ENCODE measurements at regions not wholly inside any gene's neighbourhood (a gene's known extent, or its start where the extent isn't known, plus 50 kb on each side); places are given as distances from the start of the nearest gene placed in this dataset.
"Not testable (repeated sequence)": the region's sequence is repeated elsewhere in the genome, so short reads cannot be mapped to it uniquely, and the experiment has no call there.

DNA sequence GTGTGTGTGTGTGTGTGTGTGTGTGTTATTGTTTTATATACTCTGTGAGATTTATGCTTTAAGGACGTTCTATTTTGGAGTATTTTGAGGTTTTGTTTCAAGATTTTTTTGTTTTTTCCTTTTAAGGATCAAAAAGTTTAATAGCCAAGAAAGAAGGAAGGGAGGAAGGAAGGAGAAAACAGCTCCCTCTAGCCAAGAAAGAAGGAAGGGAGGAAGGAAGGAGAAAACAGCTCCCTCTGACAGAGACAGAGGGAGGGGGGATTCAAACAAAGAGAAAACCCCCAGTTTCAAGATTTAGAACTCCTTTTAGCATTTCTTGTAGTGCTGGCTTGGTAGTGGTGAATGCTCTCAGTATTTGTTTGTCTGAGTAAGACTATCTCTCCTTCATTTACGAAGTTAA lies 731.8 kb downstream of the ANKRD7 start:
- not testable (repeated sequence) for DNase-seq

DNA sequence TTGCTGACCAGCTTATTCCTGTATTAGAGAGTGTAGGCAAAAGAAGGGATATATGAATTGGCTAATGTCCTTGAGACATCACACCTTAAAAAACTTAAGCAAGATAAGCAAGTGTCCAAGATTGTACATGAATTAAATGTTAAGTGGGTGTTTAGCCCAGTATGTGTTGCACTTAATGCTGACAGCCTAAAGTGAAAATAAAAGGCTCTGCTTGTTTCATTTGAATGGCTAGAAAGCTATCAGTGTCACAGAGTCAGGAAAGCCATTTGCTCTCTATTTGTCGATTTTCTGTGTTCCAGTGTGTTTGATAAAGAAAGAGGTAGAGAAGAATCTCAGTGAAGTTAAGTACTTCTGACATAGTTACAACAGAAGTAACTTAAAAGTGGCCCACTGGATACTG lies 744.9 kb downstream of the ANKRD7 start:
- DNase-seq: no peak

DNA sequence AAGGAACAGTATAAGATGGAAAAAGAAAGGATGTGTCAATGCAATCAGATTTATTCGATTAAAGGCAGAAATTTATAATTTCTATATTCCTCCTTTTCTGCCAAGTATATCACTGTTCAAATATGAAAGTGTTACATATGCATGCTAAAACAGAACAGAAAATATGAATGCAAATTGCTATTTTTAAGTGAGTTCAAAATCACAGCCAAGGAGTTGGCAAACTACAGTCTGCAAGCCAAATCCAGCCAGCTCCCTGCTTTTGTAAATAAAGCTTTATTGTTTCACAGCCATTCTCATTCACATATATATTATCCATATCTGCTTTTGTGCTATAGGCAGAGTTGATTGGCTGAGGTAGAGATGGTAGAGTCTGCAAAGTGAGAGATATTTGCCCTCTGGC lies 747.2 kb downstream of the ANKRD7 start:
- no peak for DNase-seq

DNA sequence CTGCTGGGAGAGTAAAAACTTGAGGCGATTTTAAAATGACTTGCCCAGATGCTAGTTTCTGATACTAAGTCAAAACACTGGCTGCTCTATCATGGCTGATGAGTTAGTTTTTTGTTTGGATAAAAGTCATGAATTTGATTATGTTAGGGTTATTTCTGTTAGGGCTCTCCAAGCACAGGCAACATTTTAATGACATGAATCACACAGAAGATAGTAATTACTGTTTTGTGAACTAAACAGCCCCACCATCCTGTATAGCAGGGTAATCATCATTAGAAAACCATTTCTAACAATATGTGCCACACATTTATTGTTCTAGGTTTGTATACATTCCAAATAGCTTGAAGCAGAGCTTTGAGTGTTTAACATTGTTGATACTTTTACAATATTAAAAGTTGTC lies 750.3 kb downstream of the ANKRD7 start:
- DNase-seq: no peak

DNA sequence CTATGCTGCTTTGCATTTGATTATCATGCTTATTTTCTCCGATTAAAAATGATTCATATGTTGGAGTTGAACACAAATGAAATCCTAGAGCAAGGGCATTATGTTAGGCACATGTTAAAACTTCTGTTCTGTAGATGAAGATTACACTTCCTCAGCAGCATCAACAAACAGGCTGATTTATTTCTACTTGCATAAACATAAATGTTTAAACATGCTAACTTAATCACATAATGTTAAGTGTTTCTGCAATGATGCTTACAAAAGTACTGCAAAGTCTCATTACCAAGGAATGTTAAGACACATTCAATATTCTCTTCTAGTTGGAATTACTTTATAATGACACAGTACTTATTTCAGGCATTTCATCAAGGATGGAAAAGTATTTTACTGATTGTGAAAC lies 770.8 kb downstream of the ANKRD7 start:
- no peak for DNase-seq

DNA sequence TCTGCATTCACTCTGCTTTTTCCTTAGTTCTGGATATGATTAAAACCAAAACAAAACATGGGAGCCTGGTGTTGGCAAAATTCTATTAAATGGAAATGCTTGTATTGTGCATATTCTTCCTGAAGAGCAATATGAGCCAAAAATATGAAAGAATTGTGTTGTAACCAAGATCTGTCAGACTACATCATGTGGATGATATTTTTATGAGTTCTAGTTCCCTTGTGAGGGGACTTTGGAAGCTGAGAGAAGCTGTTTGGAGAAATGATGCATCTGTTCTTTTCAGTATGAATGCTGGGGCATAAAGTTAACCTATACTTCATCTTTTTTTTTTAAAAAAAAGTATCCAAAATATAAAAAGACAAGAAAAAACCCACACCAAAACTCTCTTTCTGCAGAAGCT lies 782.7 kb downstream of the ANKRD7 start:
- peak; percentile 11 for DNase-seq

DNA sequence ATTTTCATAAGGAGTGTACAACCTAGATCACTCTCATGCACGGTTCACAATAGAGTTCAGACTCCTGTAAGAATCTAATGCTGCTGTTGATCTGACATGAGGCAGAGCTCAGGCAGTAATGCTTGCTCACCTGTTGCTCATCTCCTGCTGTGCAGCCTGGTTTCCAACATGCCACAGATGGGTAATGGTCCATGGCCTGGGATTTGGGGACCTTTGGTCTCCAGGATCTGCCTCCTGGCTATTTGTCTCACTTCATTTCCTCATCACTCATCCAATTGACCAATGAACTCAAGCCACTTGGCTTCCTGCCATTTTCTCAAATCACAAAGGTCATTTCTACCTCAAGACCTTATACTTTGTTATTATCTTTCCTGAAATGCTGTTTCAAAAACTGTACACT lies 786.1 kb downstream of the ANKRD7 start:
- DNase-seq: no peak

DNA sequence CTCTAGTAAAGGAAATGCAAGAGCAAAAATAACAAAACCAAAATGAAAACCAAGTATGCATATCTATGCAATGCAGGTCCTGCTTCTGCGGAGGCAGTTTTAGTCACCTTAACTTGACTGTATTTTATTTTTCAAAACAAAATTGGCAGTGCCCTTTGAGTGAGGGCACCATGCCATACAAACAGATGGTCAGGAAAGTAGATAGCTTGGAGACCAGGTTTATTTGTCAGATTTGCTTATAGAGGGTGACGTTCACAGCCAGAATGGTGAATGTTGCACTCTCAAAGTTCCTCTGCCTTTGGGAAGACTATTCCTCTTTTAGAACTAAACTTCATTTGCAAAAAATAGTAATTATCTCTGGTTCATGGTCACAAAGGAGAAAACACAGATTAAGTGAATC lies 801.9 kb downstream of the ANKRD7 start:
- DNase-seq: no peak

DNA sequence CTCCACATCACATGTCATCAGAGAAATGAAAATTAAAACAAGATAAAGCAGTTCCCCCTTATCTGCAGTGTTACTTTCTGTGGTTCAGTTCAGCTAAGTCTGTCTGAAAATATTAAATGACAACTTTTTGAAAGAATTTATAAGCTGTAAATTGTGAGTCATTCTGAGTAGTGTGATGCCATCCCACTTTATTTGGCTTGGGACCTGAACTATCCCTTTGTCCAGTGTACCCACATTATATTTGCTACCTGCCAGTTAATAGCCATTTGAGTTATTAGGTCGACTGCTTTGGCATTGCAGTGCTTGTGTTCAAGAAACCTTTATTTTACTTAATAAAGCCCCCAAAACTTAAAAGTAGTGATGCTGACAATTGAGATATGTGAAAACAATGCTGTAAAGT lies 804.2 kb downstream of the ANKRD7 start:
- no peak for DNase-seq

DNA sequence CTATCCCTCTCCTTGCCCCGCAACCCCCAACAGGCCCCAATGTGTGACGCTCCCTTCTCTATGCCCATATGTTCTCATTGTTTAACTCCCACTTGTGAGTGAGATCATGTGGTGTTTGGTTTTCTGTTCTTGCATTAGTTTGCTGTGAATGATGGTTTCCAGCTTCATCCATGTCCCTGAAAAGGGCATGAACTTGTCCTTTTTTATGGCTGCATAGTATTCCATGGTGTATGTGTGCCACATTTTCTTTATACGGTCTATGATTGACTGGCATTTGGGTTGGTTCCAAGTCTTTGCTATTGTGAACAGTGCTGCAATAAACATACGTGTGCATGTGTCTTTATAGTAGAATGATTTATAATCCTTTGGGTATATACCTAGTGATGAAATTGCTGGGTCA lies 807.6 kb downstream of the ANKRD7 start:
- DNase-seq: not testable (repeated sequence)

DNA sequence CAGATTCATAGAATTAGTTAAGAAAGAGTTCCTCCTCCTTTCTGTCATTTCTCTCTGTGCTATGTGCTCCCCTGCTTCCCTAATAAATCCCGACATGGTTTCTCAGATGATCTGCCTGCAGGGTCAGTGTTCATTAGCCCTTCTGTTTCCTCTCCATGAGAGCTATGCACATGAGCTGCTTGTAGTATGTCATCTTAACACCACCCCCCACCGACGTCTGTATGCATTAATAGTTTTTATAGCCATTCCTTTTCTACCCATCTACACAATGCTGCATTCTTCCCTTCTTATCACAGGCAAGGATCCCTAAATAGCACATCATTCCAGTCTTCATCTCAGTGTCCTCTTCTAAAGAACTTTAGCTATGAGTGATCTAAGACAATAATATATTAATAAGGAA lies 809.1 kb downstream of the ANKRD7 start:
- no peak for DNase-seq

DNA sequence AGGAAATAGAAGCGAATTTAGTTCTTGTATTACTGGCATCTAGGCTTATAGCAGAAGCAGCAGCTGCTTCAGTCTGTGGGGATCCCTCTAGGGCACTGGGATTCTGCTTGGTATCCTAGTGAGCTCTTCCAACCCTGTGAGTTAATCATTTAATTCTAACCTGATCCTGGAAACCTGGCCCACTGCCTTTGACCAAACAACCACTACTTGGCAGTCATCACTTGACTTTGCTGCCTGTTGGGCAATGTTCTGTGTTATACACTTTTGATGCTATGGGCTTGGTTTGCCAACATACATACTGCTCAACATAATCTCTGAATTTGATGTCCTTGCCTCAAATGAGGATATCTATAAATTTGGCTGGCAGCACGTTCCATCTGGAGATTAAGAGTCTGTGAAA lies 813.4 kb downstream of the ANKRD7 start:
- DNase-seq: no peak

DNA sequence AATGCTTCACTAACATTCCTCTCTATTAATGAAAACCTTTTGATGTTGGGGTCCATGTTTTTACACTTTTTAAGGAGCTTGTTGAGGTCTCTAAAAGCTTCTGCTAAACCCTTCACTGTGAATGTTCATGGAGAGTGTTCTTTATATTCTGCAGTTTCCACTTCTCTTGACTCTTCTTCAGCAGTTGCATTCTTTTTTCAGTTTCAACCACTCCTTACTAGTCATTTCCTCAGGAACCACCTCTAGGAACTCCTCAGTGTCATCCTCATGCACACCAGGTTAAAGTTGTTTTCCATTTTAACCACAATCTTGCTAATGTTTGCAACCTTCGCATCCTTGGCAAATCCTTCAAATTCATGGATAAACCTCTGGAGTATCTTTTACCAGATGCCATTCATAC lies 821.6 kb downstream of the ANKRD7 start:
- no peak for DNase-seq

DNA sequence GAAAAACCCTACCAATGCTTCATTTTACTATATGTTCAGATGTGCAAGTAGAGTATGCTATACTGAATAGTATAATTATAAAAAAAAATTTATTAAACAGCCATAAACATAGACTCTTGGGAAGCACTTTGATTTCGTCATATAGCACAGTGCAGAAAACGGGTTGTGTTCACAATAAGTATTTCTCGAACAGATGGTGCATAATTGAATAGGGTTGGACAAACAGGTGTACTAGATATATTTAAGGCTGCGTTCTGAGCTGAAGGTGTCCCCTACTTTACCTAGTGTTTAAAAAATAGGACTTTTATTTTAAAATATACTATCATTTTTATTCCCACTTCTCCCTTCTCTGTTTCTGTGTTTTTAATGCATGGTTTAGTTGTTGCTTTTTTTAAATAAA lies 841.5 kb downstream of the ANKRD7 start:
- DNase-seq: no peak

DNA sequence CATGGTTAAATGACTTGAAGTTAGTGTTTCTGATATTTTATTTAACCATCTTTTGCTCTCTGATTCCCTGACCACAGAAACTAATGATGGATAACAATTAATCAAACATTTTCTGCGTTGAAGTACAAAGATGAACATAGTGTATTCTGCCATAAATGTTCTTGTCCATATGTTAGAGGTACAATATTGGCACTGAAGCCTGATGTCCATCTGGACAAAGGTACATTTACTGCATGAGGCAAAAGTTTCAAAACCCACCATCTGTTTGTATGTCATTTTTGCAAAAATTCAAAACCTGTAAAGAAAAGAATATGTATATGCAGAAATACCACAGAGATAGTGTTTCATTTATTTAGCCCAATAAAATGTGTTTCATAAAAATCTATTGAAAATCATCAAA lies 861.5 kb downstream of the ANKRD7 start:
- DNase-seq: no peak

DNA sequence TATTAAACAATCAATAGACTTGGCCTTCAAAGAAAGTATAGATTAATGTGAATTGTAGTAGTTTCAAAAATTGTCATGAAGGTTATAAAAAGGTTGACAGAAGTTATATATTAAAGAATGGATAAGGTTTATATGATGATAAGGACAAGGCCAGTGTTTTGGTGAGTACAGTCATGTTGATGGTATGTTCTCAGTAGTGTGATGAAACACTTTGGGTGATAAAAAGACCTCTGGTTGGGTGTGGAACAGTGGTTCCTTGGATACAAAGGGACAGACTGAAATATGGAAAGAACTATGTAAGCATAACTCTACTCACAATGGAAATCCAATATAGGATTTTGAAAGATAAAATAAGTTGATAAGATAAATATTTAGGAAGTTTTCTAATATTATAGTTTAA lies 866.3 kb downstream of the ANKRD7 start:
- DNase-seq: no peak

DNA sequence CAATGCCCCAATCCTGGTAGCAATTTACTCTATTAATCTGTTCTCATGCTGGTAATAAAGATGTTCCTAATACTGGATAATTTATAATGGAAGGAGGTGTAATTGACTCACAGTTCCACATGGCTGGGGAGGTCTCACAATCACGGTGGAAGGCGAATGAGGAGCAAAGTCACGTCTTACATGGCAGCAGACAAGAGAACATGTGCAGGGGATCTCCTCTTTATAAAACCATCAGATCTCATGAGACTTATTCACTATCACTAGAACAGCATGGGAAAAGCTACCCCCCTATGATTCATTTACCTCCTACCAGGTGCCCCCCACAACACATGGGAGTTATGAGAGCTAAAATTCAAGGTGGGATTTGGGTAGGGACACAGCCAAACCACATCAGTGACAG lies 872.2 kb downstream of the ANKRD7 start:
- DNase-seq: no peak

DNA sequence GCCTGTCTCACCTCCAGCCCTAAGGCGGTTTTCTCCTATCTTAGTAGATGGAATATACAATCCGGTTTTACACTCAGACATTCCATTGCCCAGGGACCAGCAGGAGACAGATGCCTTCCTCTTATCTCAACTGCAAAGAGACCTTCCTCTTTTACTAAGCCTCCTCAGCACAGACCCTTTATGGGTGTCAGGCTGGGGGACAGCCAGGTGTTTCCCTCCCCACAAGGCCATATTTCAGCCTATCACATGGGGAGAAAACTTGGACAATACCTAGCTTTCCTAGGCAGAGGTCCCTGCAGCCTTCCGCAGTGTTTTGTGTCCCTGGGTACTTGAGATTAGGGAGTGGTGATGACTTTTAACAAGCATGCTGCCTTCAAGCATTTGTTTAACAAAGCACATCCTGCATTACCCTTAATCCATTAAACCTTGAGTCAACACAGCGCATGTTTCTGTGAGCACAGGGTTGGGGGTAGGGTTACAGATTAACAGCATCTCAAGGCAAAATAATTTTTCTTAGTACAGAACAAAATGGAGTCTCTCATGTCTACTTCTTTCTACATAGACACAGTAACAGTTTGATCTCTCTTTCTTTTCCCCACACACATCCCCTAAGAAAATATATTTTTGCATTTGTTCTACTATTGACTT lies 876.2 kb downstream of the ANKRD7 start:
- DNase-seq: not testable (repeated sequence)

DNA sequence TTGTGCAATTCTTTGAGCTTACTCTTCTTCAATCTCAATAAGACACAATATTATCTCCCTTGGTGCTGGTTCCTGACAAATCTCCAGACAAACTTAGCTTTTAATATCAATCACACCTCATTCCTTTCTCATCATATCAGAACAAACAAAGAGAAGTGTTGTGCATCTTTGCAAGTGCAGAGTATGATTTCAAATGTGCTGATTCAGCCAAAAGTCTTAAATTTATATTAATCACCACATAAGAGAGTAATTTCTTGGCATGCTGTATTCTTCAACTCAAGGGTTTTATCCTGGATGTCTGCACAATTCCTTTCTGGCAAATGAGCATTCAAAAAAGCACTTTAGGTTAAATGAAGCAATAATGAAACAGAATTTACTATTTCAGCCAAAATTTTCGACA lies 877.8 kb downstream of the ANKRD7 start:
- DNase-seq: no peak

DNA sequence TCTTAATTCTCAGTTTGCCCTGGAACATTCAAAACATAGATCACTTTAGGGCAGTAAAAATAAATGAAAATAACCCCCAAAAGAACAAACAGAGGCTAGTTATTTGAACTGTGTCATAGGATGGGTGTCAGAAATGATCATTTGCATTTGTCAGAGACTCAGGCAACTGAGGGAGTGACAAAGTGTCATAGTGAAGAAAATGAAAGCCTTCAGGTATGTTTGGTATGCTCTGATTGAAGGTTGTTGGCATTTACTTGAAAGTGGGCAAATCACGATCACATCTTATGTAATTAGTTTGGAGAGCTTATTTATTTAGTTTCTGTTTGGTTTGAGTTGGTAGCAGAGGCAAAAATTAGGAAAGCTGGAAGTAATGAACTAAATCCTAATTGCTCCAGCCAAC lies 880.9 kb downstream of the ANKRD7 start:
- no peak for DNase-seq

DNA sequence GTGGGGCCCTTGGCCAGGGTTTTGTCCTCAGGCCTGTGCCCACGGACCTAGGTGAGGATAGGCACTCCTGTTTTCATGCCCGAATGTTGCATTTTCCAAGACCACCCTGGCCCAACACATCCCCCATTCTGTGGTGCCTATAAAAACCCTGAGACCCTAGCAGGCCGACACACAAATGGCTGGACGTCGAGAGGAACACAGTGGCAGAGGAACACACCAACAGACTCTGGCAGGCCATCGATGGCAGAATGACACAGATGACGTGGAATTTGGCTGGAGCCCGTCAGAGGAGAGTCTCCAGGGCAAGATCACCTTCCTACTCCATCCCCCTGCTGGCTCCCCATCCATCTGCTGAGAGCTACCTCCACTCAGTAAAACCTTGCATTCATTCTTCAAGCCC lies 898.8 kb downstream of the ANKRD7 start:
- no peak for DNase-seq

DNA sequence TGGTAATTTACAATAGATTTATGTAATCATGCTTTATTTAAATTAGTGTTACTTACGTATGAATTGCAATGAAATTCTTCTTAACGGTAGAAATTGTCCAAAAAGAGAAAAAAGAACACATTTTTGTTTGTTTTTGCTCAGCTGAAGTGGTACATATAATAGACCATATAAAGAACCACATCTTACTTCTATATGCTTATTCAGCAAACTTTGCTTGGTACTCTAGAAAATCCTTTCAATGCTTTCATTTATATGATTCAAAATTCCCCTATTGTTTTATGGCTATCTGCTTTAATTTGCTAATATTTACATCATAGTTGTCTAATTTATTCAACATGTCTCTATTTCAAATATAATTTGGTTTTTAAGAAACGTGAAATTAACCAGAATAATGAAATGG lies 903.2 kb downstream of the ANKRD7 start:
- no peak for DNase-seq

DNA sequence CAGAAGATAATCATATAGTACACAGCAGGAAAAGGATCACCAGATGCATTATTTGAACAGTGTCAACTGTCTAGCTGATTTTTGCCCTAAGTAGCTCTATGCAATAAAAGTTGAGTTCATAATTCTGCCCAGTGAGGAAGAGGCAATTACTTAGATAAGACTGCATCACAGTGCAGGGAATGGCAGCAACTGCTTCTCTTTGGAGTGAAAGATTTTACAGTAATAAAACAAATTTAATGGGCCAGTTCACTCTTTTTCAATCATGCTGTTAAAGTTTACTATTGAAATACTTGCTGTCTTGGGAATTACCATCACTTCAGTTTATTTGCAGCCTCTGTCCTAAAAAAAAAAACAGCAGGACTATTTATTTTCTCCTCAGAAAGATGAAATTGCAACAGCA lies 907.9 kb downstream of the ANKRD7 start:
- no peak for DNase-seq

DNA sequence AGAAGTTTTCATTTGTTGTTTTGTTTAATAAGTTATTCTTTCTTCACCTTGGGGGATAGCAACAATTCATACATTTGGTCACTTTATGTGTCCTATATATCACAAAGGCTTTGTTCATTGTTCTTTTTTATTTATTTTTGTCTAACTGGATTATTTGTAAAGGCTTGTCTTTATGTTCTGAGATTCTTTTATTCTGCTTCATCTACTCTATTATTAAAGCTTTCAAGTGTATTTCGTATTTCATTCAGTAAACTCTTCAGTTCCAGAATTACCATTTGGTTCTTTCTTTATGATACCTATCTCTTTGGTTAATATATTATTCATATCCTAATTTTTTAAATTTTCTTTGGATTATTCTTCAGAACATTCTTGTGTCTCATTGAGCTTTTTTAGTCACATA lies 942.9 kb downstream of the ANKRD7 start:
- no peak for DNase-seq

DNA sequence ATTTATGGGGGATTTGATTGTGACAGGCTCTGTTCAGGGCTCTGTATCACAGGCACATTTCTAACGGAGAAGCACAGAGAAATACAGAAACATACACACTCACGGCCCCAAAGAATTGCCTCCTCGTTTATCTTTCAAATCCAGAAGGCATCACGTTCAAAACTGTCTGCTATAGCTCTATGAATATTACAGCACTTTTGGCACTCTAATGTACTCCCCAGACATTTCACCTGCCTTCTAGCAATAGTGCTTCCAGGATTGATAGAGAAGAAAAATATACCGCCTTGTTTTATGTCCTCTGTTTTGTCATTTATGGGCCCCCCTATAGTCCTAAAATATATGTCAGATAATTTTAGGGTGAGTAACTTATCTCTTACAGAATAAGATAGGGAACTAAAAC lies 947.5 kb downstream of the ANKRD7 start:
- DNase-seq: no peak
